ENCODE measurements at regions not wholly inside any gene's neighbourhood (a gene's known extent, or its start where the extent isn't known, plus 50 kb on each side); places are given as distances from the start of the nearest gene placed in this dataset.
"Not testable (repeated sequence)": the region's sequence is repeated elsewhere in the genome, so short reads cannot be mapped to it uniquely, and the experiment has no call there.

DNA sequence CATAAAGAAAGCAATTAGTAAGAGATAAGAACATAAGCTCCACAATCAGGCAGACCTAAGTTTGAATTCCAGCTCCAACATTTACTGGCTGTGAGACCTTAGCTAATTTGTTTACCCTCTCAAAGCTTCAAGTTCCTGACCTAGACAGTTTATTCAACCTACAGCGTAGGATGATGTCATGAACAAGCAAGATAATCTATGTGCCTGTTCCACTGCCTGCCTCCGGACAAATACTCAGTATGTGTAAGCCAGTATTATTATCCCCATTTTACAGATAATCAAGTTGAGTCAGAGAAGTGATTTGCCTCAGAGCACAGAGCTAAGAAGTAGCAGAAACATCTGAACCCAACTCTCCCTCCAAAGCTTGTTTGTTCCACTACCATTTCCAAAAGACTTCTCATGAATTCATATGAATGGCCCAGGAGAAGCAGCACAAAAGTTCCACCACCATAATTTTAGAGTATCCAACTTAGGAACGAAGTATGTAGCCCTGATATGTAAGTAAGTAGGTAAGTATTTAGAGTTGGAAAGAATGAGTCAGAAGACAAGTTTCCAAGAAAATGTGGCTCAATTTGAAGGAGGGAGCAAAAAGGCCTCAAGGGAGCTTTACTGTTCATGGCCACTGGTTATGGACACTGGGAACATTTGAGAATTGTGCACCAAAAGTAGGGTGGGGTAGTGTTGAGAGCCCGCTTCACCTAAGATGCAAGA, 398.2 kb downstream of the NFIB start:
- no peaks in the 10 kb centered on the region for H3K27me3 Mint-ChIP-seq (ENCODE audit: insufficient read depth)
- H3K4me3 ChIP-seq (ENCODE audit: low read length): no peak overlapping the region
- WGBS, 2 experiments (ENCODE audit: insufficient coverage in 1 of 2, insufficient read length in 1 of 2): 80 to 94% methylated on average over 1 to 4 of the region's 4 CpGs
- H3K9me3 Mint-ChIP-seq: no peaks in the 10 kb centered on the region
- TF ChIP-seq, protein P1, sequence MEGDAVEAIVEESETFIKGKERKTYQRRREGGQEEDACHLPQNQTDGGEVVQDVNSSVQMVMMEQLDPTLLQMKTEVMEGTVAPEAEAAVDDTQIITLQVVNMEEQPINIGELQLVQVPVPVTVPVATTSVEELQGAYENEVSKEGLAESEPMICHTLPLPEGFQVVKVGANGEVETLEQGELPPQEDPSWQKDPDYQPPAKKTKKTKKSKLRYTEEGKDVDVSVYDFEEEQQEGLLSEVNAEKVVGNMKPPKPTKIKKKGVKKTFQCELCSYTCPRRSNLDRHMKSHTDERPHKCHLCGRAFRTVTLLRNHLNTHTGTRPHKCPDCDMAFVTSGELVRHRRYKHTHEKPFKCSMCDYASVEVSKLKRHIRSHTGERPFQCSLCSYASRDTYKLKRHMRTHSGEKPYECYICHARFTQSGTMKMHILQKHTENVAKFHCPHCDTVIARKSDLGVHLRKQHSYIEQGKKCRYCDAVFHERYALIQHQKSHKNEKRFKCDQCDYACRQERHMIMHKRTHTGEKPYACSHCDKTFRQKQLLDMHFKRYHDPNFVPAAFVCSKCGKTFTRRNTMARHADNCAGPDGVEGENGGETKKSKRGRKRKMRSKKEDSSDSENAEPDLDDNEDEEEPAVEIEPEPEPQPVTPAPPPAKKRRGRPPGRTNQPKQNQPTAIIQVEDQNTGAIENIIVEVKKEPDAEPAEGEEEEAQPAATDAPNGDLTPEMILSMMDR (conservative IDR thresholded peaks at IDR 0.05): no peak
- H3K9me3 ChIP-seq (ENCODE audit: control insufficient read depth, low read length): no peaks in the 10 kb centered on the region
- no peak overlapping the region for H3K4me3 Mint-ChIP-seq
- no peaks in the 10 kb centered on the region for H3K27me3 ChIP-seq (ENCODE audit: control insufficient read depth, insufficient read depth, low read length, poor library complexity, severe bottlenecking)
- no peaks in the 10 kb centered on the region for H3K36me3 ChIP-seq (ENCODE audit: control insufficient read depth, insufficient read depth, low read length)
- no peaks in the 10 kb centered on the region for H3K36me3 Mint-ChIP-seq (ENCODE audit: low read depth)
- no peaks in the 10 kb centered on the region for H3K4me1 Mint-ChIP-seq
- no peak overlapping the region for H3K9ac ChIP-seq (ENCODE audit: extremely low read depth, low read length, poor library complexity, severe bottlenecking)
- DNase-seq: no peak
- no peak overlapping the region for H3K27ac Mint-ChIP-seq
- H3K27ac ChIP-seq (ENCODE audit: low read depth, low read length): no peak overlapping the region
- no peaks in the 10 kb centered on the region for H3K4me1 ChIP-seq (ENCODE audit: control insufficient read depth, insufficient read depth, low read length)

DNA sequence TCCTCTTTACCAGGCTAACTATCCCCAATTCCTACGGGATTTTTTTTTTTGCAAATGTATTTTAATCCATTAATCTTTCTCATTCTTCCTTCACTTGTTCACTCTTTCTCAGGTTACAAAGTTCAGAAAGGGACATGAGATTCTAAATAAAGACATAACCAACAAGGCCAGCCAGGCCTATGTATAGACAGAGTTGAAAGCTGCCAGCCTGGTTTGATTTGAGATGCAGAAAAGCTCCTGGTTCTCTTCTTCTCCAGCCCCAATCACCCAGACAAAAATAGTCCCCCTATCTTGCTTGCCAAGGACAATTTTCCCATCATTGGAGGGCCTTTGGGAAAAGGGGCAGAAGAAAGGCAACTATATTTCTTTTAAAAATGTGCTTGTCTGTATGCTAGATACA, 398.8 kb downstream of the NFIB start:
- H3K4me3 ChIP-seq (ENCODE audit: low read length): no peak overlapping the region
- no peak overlapping the region for H3K27ac ChIP-seq (ENCODE audit: low read depth, low read length)
- no peaks in the 10 kb centered on the region for H3K27me3 Mint-ChIP-seq (ENCODE audit: insufficient read depth)
- H3K9ac ChIP-seq (ENCODE audit: extremely low read depth, low read length, poor library complexity, severe bottlenecking): no peak overlapping the region
- H3K36me3 ChIP-seq (ENCODE audit: control insufficient read depth, insufficient read depth, low read length): no peaks in the 10 kb centered on the region
- TF ChIP-seq, protein P1 (conservative IDR thresholded peaks at IDR 0.05): no peak
- WGBS, 2 experiments (ENCODE audit: insufficient coverage in 1 of 2, insufficient read length in 1 of 2): 40 to 97% methylated on average over 1 of the region's 1 CpG
- no peaks in the 10 kb centered on the region for H3K27me3 ChIP-seq (ENCODE audit: control insufficient read depth, insufficient read depth, low read length, poor library complexity, severe bottlenecking)
- no peaks in the 10 kb centered on the region for H3K4me1 ChIP-seq (ENCODE audit: control insufficient read depth, insufficient read depth, low read length)
- no peaks in the 10 kb centered on the region for H3K9me3 ChIP-seq (ENCODE audit: control insufficient read depth, low read length)
- H3K4me3 Mint-ChIP-seq: no peak overlapping the region
- H3K9me3 Mint-ChIP-seq: no peaks in the 10 kb centered on the region
- no peaks in the 10 kb centered on the region for H3K4me1 Mint-ChIP-seq
- no peak overlapping the region for H3K27ac Mint-ChIP-seq
- DNase-seq: no peak
- no peaks in the 10 kb centered on the region for H3K36me3 Mint-ChIP-seq (ENCODE audit: low read depth)

DNA sequence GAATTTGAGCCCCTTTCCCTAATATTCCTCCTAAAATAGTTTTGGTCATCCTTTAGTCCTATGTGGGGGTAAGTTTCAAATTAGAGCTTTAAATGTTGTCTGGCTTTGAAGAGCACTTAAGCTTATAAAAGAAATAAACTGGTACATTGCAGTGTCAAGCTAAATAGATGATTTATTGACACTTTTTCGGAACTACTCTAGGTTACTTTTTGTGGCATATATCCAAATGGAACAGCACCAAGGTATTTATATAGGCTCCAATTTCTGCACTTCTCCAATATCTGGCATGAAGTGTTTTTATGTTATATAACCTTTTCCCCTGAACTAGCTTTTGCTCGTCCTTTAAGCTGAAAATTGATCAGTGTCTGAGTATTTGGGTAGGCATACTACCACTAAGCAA, 402.5 kb downstream of the NFIB start:
- H3K9me3 ChIP-seq (ENCODE audit: control insufficient read depth, low read length): peaks cover 4% of the 10 kb centered on the region
- no peak overlapping the region for H3K27ac ChIP-seq (ENCODE audit: low read depth, low read length)
- H3K4me3 ChIP-seq (ENCODE audit: low read length): no peak overlapping the region
- no peaks in the 10 kb centered on the region for H3K4me1 ChIP-seq (ENCODE audit: control insufficient read depth, insufficient read depth, low read length)
- TF ChIP-seq, protein P1 (conservative IDR thresholded peaks at IDR 0.05): no peak
- no peaks in the 10 kb centered on the region for H3K27me3 Mint-ChIP-seq (ENCODE audit: insufficient read depth)
- H3K4me3 Mint-ChIP-seq: no peak overlapping the region
- no peaks in the 10 kb centered on the region for H3K36me3 ChIP-seq (ENCODE audit: control insufficient read depth, insufficient read depth, low read length)
- no peaks in the 10 kb centered on the region for H3K27me3 ChIP-seq (ENCODE audit: control insufficient read depth, insufficient read depth, low read length, poor library complexity, severe bottlenecking)
- H3K27ac Mint-ChIP-seq: no peak overlapping the region
- DNase-seq: no peak
- H3K36me3 Mint-ChIP-seq (ENCODE audit: low read depth): no peaks in the 10 kb centered on the region
- 87 to 88% methylated on average over 1 to 2 of the region's 2 CpGs for WGBS, 2 experiments (ENCODE audit: insufficient coverage in 1 of 2, insufficient read length in 1 of 2)
- H3K4me1 Mint-ChIP-seq: no peaks in the 10 kb centered on the region
- no peak overlapping the region for H3K9ac ChIP-seq (ENCODE audit: extremely low read depth, low read length, poor library complexity, severe bottlenecking)
- H3K9me3 Mint-ChIP-seq: peaks cover 9% of the 10 kb centered on the region

DNA sequence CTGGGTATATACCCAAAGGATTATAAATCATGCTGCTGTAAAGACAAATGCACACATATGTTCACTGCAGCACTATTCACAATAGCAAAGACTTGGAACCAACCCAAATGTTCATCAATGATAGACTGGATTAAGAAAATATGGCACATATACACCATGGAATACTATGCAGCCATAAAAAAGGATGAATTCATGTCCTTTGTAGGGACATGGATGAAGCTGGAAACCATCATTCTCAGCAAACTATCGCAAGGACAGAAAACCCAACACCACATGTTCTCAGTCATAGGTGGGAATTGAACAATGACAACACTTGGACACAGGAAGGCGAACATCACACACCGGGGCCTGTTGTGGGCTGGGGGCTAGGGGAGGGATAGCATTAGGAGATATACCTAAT, 406.1 kb downstream of the NFIB start:
- not testable (repeated sequence) for H3K27me3 ChIP-seq (ENCODE audit: control insufficient read depth, insufficient read depth, low read length, poor library complexity, severe bottlenecking); H3K9me3 ChIP-seq (ENCODE audit: control insufficient read depth, low read length); DNase-seq; H3K27ac ChIP-seq (ENCODE audit: low read depth, low read length); H3K4me1 Mint-ChIP-seq; H3K27ac Mint-ChIP-seq; H3K4me3 Mint-ChIP-seq; H3K4me3 ChIP-seq (ENCODE audit: low read length); H3K4me1 ChIP-seq (ENCODE audit: control insufficient read depth, insufficient read depth, low read length); H3K36me3 ChIP-seq (ENCODE audit: control insufficient read depth, insufficient read depth, low read length); H3K9ac ChIP-seq (ENCODE audit: extremely low read depth, low read length, poor library complexity, severe bottlenecking); H3K36me3 Mint-ChIP-seq (ENCODE audit: low read depth); H3K27me3 Mint-ChIP-seq (ENCODE audit: insufficient read depth)
- peaks cover 15% of the 10 kb centered on the region for H3K9me3 Mint-ChIP-seq
- WGBS, 2 experiments (ENCODE audit: insufficient coverage in 1 of 2, insufficient read length in 1 of 2): 82% methylated on average over 3 of the region's 3 CpGs; no CpG with 5 or more reads in 1 of the 2 experiments
